GM11168 (cell line): ENCODE measurements at regions not wholly inside any gene's neighbourhood (a gene's known extent, or its start where the extent isn't known, plus 50 kb on each side); places are given as distances from the start of the nearest gene placed in this dataset.

Experiments
- in situ Hi-C: fragments of 300-500 bp; cut with MboI; formaldehyde crosslinking; loops from one replicate; pipeline ENCODE4 v1.12.0; 2022; ENCODE audit warnings: low sequenced_read_pairs; ENCODE audit not compliant: unreplicated experiment

GRCh38 chr1:81149649-81150325 is 650.9 kb upstream of the ADGRL2 start:
- in situ Hi-C loops = no loop called here

DNA sequence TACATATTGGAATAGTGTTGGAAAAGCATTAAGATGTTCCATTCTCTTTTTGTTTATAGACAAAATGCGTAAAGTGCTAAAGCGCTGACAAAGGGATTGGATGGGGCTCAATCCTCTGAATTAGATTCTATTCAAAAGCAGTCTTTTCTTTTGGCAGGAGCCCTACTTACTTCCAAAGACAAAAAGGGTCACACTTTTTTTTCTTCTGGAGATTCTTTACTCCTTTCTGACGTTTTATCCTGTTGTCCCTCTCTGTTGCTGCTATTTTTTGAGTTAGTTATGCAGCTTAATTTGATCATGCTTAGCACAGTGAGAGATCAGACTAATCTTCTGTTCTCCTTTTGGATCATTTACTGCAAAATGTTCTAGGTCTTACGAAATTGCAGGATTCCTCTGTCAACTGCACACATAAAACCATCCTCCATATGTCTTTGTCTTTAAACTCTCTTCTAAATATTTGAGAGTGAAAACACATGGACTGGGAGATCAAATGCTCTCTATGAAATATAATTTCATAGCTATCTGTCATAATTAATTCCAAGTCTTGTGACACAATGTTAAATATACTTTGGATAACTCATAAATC is 656.4 kb upstream of the ADGRL2 start:
- in situ Hi-C loops = no loop called here

- in situ Hi-C loops = no loop called here
These were observed 658.5 kb upstream of the ADGRL2 start for GRCh38 chr1:81142099-81142826.

- in situ Hi-C loops = no loop called here
These were observed 665.2 kb upstream of the ADGRL2 start for GRCh38 chr1:81135524-81135923.

- in situ Hi-C loops = no loop called here
These were observed 671.0 kb upstream of the ADGRL2 start for GRCh38 chr1:81129776-81130175.

DNA sequence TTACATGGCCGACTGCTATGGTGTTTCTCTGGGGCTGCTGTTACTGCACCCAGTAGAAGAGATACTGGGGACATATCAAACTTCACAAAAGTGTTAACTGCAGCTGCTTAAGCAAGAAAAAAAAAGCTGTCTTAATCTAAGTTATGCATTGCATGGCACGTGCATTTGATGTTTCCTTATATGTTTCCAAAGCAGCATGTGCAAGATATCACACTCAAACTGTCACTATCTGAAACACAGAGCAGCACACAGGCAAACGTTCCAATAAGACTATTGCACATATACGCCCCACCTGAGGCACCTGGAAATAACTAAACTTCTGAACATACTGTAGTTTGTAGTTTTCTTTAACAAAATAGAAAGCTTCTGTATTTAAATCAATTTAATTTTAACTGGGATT is 671.4 kb upstream of the ADGRL2 start:
- in situ Hi-C loops = no loop called here

- in situ Hi-C loops = no loop called here
These were observed 672.7 kb upstream of the ADGRL2 start for GRCh38 chr1:81128079-81128478.

- in situ Hi-C loops = no loop called here
These were observed 673.6 kb upstream of the ADGRL2 start for GRCh38 chr1:81126989-81127581.

GRCh38 chr1:81125672-81126071 is 675.1 kb upstream of the ADGRL2 start:
- in situ Hi-C loops = no loop called here

GRCh38 chr1:81121306-81121705 is 679.4 kb upstream of the ADGRL2 start:
- in situ Hi-C loops = no loop called here

GRCh38 chr1:81119319-81119718 is 681.4 kb upstream of the ADGRL2 start:
- in situ Hi-C loops = no loop called here

DNA sequence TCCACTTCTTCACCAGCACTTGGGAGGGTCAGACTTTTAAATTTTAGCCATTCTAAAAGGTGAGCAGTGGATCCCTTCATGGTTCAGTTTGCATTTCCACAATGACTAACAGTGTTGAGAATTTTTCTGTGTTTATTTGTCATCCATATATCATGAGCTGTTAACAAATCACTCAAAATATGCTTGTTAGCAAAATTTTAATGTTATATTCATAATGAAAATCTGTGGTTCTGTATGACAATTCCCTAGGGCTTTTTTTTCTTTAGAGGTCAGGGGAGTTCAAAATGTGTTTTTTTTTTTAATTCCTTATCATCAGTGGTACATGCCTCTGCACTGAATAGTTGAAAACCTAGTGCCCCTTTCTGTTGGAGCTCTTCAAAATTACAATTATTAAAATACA is 682.2 kb upstream of the ADGRL2 start:
- in situ Hi-C loops = no loop called here

- in situ Hi-C loops = no loop called here
These were observed 685.3 kb upstream of the ADGRL2 start for GRCh38 chr1:81115422-81115821.

DNA sequence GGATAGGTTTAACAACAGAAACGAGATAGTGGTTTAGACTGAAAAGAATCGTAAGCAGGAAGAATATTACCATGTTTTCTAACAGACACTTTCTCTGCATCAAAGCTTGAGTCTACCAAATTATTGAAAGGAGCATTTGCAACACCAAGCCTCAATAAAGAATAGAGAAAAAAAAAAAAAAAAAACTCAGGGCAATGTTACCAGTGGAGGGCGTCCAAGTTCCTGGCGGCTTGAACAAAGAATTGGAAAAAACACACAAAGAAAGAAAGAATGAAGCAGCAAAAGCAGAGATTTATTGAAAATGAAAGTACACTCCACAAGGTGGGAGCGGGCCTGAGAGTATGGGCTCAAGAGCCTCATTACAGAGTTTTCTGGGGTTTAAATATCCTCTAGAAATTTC is 686.5 kb upstream of the ADGRL2 start:
- in situ Hi-C loops = no loop called here

- in situ Hi-C loops = no loop called here
These were observed 687.0 kb upstream of the ADGRL2 start for GRCh38 chr1:81113688-81114087.

DNA sequence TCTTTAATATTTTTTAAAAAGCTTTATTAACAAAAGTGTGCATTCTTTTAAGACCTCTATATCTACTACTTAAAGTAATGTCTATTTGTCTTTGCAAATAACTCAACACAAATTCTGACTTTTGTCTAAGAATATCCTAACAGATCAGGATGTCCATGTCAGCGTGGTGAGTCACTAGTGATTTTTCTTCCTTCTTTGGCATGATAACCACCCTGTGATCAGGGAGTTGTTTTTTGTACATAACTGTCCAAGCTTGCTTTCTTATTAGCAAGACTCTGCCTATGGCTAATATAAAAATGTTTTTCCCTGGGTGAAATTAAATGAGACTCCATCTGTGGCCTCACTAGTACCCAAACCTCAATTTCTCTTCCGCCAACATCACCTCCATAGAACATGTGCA is 688.9 kb upstream of the ADGRL2 start:
- in situ Hi-C loops = no loop called here

DNA sequence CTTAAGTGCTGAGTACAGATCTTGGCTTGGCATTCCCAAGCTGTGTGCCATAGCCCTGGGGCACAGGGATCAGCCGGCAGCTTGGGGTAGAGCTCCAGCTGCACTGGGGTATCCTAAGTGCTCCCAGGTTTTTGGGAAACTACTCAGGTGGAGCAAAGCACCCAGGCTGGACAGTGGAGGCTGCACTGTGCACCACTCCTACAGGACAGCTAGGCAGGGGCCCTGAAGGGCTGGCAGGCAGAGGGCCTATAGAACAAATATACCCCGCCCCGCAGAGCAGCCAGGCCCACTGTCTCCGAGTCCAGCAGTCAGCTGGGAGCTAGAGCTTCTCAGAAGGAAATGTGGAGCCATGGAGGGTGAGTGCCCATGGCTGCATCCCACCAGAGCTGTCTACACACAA is 691.7 kb upstream of the ADGRL2 start:
- in situ Hi-C loops = no loop called here

DNA sequence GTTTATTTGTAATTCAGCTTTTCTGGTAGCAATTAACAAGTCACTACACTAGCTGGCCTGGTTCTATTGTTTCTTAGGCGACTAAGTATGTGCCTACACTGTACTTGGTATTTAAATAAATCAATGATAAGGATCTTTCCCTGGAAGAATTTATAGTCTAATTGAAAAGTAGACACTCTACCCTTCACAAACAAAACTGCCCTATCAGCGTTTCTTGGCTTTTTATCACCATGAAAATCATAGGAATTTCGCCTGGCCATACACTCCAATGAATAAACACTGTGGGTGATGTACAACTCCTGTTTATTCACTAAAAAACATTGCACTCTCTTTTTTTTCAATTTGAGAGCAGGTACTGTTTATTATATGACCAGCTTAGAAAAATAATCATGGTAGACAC is 702.9 kb upstream of the ADGRL2 start:
- in situ Hi-C loops = no loop called here

DNA sequence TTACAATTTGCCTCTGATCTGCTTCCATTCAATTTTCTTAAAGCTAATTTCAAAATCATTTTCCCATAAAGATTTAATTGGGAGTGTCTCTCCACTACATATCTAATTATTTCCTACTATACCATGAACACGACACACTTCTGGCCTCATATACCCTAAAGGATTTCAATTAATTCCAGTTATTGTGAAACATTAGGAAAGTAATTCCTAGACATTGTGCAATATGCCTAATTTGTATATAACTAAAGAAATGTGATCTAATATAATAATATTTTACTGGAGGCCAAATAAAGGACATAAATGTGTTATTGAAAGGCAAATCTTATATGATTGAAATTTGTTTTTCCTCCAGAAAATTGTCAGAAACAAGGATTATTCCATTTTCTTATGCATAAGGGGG is 727.2 kb upstream of the ADGRL2 start:
- in situ Hi-C loops = no loop called here

DNA sequence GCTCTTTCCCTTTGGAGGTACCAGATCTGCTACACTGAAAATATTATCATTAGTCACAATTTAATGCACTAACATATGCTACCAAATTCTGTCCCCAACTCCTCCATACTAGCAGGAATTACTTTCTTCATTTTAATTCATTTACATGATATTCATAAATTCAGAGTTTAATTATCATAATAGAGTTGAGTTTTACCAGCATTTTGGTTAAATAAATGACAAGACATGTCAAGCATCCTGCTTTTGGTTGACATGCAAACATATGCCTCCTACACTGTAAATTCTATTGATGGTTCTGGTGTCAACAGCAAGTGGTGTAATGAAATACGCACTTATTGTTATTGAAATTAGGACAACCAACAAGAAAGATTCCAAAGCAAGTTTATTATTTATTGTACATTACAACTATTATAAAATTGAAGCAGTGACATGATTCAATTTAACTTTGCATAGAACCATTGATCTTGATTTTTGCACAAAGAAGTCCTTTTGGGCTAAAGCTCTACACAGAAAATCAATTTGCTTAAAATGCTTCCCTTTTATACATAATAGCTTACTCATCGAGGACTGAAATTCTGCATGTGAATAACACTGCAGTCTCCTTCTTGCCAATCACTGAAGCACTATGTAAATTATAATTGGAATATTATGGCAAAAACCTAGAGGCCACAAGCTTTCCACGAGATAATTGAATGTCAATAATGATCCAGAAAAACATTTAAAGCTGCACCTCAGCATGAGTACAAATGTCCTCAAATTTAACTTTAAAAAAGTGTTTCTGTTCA is 728.6 kb upstream of the ADGRL2 start:
- in situ Hi-C loops = no loop called here
